DOHH2 (cell line): ENCODE measurements at regions not wholly inside any gene's neighbourhood (a gene's known extent, or its start where the extent isn't known, plus 50 kb on each side); places are given as distances from the start of the nearest gene placed in this dataset.

Experiments
- EZH2phosphoT487 ChIP-seq: fragments of 200-600 bp; sonication (generic); IDR thresholded peaks from 2 replicates; pipeline ENCODE4 v1.6.1; 2017; ENCODE audit warnings: borderline replicate concordance, mild to moderate bottlenecking, antibody characterized with exemption, low read length, moderate library complexity, mixed read lengths
- TF ChIP-seq, protein P1 (sequence below): fragments of 200-600 bp; sonication (generic); IDR thresholded peaks from one replicate; pipeline ENCODE4 v1.5.1; 2014; ENCODE audit warnings: antibody characterized with exemption, mild to moderate bottlenecking, low read depth, low read length; ENCODE audit not compliant: poor library complexity, severe bottlenecking

DNA sequence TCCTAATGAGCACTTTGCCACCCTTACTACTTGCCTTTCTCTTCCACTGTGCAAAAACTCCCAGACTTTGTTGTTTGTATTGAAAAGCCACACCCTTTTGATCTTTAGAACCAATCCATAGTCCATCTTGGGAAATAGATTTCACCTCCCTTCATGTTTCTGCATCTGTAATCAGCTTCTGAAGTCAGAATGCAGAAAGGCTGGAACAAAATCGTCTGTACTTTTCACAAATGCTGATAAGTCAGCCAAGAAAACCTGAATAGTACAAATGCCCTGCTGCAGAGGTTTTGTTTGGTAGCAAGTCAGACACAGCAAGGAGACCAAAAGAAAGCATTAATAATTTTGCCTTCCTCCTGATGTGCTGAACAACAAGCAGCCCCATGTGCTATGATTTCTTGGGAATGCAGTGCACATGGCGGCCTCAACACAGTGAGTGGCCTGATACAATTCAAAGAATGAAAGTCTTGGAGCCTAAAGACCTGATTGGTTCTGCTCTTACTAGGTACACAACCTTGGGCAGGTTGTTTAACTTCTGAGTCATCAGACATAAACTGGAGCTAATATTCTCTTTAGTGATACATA, 59.2 kb upstream of the STK32A start:
- TF ChIP-seq, protein P1, sequence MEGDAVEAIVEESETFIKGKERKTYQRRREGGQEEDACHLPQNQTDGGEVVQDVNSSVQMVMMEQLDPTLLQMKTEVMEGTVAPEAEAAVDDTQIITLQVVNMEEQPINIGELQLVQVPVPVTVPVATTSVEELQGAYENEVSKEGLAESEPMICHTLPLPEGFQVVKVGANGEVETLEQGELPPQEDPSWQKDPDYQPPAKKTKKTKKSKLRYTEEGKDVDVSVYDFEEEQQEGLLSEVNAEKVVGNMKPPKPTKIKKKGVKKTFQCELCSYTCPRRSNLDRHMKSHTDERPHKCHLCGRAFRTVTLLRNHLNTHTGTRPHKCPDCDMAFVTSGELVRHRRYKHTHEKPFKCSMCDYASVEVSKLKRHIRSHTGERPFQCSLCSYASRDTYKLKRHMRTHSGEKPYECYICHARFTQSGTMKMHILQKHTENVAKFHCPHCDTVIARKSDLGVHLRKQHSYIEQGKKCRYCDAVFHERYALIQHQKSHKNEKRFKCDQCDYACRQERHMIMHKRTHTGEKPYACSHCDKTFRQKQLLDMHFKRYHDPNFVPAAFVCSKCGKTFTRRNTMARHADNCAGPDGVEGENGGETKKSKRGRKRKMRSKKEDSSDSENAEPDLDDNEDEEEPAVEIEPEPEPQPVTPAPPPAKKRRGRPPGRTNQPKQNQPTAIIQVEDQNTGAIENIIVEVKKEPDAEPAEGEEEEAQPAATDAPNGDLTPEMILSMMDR, result no peak
- no peak for TF ChIP-seq EZH2phosphoT487
